NCI-H2171 (cell line): ENCODE measurements at regions not wholly inside any gene's neighbourhood (a gene's known extent, or its start where the extent isn't known, plus 50 kb on each side); places are given as distances from the start of the nearest gene placed in this dataset.
A peak's percentile ranks its signal among the peaks of the same experiment; 100 is the strongest.

ENCODE experiments used
- DNase-seq: peaks from one replicate; lab custom pipeline; 2025; lab: John Stamatoyannopoulos, UW

- DNase-seq = no peak
Measured at GRCh38 chr7:38002689-38003088, 82.2 kb downstream of the EPDR1 start.

- no peak for DNase-seq
Measured at GRCh38 chr7:38006559-38006958, 86.1 kb downstream of the EPDR1 start.

- DNase-seq = no peak
Measured at GRCh38 chr7:38007096-38007495, 86.7 kb downstream of the EPDR1 start.

- DNase-seq = no peak
Measured at GRCh38 chr7:38013246-38013645, 92.8 kb downstream of the EPDR1 start.

GRCh38 chr7:38016567-38016966 is 96.1 kb downstream of the EPDR1 start:
- DNase-seq = no peak

GRCh38 chr7:38017320-38017719 is 96.9 kb downstream of the EPDR1 start:
- no peak for DNase-seq

GRCh38 chr7:38020121-38020785 is 99.8 kb downstream of the EPDR1 start:
- no peak for DNase-seq

GRCh38 chr7:38021892-38022291 is 101.5 kb downstream of the EPDR1 start:
- no peak for DNase-seq

- no peak for DNase-seq
Measured at GRCh38 chr7:38025815-38026214, 105.4 kb downstream of the EPDR1 start.

GRCh38 chr7:38027884-38028455 is 107.5 kb downstream of the EPDR1 start:
- DNase-seq = no peak

GRCh38 chr7:38034062-38034908 is 113.8 kb downstream of the EPDR1 start:
- DNase-seq = no peak

GRCh38 chr7:38040831-38041230 is 120.4 kb downstream of the EPDR1 start:
- DNase-seq = no peak

GRCh38 chr7:38049679-38050078 is 128.4 kb upstream of the STARD3NL start:
- no peak for DNase-seq

GRCh38 chr7:38051311-38051710 is 126.7 kb upstream of the STARD3NL start:
- no peak for DNase-seq

- DNase-seq = peak; percentile 19
Measured at GRCh38 chr7:38051786-38052185, 126.3 kb upstream of the STARD3NL start.

GRCh38 chr7:38052786-38053185 is 125.3 kb upstream of the STARD3NL start:
- DNase-seq = no peak

GRCh38 chr7:38054199-38054598 is 123.8 kb upstream of the STARD3NL start:
- peak; percentile 66 for DNase-seq

- no peak for DNase-seq
Measured at GRCh38 chr7:38057829-38058228, 120.2 kb upstream of the STARD3NL start.

- no peak for DNase-seq
Measured at GRCh38 chr7:38060116-38060515, 117.9 kb upstream of the STARD3NL start.

- no peak for DNase-seq
Measured at GRCh38 chr7:38060637-38061036, 117.4 kb upstream of the STARD3NL start.

- peak; percentile 38 for DNase-seq
Measured at GRCh38 chr7:38066391-38066790, 111.7 kb upstream of the STARD3NL start.

GRCh38 chr7:38068461-38068860 is 109.6 kb upstream of the STARD3NL start:
- no peak for DNase-seq

- no peak for DNase-seq
Measured at GRCh38 chr7:38069052-38069451, 109.0 kb upstream of the STARD3NL start.
